Lower leg skin (tissue), 3 donors: ENCODE measurements at regions not wholly inside any gene's neighbourhood (a gene's known extent, or its start where the extent isn't known, plus 50 kb on each side); places are given as distances from the start of the nearest gene placed in this dataset.
"Not testable (repeated sequence)": the region's sequence is repeated elsewhere in the genome, so short reads cannot be mapped to it uniquely, and the experiment has no call there.

ENCODE experiments used
- POLR2A ChIP-seq, 2 donors: fragments of 450-650 bp; IDR thresholded peaks; one replicate each; pipeline ENCODE4 v1.6.1; 2016 to 2017; ENCODE audit warnings: antibody characterized with exemption in 2 of 2, mild to moderate bottlenecking in 1 of 2, moderate library complexity in 1 of 2
- TF ChIP-seq, protein P1 (sequence below), 3 donors: fragments of 450-650 bp; IDR thresholded peaks; one replicate each; pipeline ENCODE4 v1.5.1; 2016; ENCODE audit warnings: antibody characterized with exemption in 3 of 3, mild to moderate bottlenecking in 3 of 3, moderate library complexity in 2 of 3

- TF ChIP-seq, protein P1, sequence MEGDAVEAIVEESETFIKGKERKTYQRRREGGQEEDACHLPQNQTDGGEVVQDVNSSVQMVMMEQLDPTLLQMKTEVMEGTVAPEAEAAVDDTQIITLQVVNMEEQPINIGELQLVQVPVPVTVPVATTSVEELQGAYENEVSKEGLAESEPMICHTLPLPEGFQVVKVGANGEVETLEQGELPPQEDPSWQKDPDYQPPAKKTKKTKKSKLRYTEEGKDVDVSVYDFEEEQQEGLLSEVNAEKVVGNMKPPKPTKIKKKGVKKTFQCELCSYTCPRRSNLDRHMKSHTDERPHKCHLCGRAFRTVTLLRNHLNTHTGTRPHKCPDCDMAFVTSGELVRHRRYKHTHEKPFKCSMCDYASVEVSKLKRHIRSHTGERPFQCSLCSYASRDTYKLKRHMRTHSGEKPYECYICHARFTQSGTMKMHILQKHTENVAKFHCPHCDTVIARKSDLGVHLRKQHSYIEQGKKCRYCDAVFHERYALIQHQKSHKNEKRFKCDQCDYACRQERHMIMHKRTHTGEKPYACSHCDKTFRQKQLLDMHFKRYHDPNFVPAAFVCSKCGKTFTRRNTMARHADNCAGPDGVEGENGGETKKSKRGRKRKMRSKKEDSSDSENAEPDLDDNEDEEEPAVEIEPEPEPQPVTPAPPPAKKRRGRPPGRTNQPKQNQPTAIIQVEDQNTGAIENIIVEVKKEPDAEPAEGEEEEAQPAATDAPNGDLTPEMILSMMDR (IDR thresholded peaks at IDR 0.05): not testable (repeated sequence)
- TF ChIP-seq POLR2A (IDR thresholded peaks at IDR 0.05): not testable (repeated sequence)
Measured at GRCh38 chr9:41359116-41359515, 170.0 kb upstream of the ZNG1F start.
